ENCODE measurements at regions not wholly inside any gene's neighbourhood (a gene's known extent, or its start where the extent isn't known, plus 50 kb on each side); places are given as distances from the start of the nearest gene placed in this dataset.

DNA sequence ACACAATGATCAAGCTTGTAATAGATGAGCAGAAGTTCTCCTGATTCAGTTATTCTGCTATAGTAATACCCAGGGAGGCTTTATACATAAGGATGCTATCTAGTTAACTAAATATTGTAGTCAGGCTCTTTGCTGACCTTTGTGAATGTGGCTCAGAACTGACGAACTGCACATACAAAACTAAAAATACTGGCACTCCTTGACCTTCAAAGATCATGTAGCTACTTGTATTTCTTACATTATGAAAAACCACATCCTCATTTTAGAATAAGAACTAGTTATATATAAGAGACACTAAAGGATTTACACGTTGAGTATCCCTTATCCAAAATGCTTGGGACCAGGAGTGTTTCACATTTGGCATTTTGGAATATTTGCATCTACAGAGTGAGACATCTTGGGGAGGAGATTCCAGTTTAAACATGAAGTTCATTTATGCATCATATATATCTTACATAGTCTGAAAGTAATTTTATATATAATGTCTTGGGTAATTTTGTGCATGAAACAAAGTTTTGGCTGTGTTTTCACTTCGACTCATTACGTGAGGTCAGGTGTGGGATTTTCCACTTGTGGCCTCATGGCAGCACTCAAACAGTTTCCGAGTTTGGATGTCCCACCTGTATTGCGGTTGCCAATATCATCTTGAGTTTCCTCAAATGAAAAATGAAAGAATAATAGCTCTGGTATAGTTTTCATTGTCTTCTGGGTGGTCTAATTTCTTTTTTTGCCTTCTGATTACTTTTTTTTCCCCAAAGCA, 58.4 kb upstream of the FBXL7 start (continued):
- TF ChIP-seq, protein P1, sequence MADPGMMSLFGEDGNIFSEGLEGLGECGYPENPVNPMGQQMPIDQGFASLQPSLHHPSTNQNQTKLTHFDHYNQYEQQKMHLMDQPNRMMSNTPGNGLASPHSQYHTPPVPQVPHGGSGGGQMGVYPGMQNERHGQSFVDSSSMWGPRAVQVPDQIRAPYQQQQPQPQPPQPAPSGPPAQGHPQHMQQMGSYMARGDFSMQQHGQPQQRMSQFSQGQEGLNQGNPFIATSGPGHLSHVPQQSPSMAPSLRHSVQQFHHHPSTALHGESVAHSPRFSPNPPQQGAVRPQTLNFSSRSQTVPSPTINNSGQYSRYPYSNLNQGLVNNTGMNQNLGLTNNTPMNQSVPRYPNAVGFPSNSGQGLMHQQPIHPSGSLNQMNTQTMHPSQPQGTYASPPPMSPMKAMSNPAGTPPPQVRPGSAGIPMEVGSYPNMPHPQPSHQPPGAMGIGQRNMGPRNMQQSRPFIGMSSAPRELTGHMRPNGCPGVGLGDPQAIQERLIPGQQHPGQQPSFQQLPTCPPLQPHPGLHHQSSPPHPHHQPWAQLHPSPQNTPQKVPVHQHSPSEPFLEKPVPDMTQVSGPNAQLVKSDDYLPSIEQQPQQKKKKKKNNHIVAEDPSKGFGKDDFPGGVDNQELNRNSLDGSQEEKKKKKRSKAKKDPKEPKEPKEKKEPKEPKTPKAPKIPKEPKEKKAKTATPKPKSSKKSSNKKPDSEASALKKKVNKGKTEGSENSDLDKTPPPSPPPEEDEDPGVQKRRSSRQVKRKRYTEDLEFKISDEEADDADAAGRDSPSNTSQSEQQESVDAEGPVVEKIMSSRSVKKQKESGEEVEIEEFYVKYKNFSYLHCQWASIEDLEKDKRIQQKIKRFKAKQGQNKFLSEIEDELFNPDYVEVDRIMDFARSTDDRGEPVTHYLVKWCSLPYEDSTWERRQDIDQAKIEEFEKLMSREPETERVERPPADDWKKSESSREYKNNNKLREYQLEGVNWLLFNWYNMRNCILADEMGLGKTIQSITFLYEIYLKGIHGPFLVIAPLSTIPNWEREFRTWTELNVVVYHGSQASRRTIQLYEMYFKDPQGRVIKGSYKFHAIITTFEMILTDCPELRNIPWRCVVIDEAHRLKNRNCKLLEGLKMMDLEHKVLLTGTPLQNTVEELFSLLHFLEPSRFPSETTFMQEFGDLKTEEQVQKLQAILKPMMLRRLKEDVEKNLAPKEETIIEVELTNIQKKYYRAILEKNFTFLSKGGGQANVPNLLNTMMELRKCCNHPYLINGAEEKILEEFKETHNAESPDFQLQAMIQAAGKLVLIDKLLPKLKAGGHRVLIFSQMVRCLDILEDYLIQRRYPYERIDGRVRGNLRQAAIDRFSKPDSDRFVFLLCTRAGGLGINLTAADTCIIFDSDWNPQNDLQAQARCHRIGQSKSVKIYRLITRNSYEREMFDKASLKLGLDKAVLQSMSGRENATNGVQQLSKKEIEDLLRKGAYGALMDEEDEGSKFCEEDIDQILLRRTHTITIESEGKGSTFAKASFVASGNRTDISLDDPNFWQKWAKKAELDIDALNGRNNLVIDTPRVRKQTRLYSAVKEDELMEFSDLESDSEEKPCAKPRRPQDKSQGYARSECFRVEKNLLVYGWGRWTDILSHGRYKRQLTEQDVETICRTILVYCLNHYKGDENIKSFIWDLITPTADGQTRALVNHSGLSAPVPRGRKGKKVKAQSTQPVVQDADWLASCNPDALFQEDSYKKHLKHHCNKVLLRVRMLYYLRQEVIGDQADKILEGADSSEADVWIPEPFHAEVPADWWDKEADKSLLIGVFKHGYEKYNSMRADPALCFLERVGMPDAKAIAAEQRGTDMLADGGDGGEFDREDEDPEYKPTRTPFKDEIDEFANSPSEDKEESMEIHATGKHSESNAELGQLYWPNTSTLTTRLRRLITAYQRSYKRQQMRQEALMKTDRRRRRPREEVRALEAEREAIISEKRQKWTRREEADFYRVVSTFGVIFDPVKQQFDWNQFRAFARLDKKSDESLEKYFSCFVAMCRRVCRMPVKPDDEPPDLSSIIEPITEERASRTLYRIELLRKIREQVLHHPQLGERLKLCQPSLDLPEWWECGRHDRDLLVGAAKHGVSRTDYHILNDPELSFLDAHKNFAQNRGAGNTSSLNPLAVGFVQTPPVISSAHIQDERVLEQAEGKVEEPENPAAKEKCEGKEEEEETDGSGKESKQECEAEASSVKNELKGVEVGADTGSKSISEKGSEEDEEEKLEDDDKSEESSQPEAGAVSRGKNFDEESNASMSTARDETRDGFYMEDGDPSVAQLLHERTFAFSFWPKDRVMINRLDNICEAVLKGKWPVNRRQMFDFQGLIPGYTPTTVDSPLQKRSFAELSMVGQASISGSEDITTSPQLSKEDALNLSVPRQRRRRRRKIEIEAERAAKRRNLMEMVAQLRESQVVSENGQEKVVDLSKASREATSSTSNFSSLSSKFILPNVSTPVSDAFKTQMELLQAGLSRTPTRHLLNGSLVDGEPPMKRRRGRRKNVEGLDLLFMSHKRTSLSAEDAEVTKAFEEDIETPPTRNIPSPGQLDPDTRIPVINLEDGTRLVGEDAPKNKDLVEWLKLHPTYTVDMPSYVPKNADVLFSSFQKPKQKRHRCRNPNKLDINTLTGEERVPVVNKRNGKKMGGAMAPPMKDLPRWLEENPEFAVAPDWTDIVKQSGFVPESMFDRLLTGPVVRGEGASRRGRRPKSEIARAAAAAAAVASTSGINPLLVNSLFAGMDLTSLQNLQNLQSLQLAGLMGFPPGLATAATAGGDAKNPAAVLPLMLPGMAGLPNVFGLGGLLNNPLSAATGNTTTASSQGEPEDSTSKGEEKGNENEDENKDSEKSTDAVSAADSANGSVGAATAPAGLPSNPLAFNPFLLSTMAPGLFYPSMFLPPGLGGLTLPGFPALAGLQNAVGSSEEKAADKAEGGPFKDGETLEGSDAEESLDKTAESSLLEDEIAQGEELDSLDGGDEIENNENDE (IDR thresholded peaks at IDR 0.05; ENCODE audit: insufficient replicate concordance, low read length): no peak
- TF ChIP-seq, protein P2, sequence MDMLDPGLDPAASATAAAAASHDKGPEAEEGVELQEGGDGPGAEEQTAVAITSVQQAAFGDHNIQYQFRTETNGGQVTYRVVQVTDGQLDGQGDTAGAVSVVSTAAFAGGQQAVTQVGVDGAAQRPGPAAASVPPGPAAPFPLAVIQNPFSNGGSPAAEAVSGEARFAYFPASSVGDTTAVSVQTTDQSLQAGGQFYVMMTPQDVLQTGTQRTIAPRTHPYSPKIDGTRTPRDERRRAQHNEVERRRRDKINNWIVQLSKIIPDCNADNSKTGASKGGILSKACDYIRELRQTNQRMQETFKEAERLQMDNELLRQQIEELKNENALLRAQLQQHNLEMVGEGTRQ (IDR thresholded peaks at IDR 0.05; ENCODE audit: low read length): no peak
- no peak for TF ChIP-seq SP4 (IDR thresholded peaks at IDR 0.05; ENCODE audit: low read length)
- TF ChIP-seq SP2 (IDR thresholded peaks at IDR 0.05; ENCODE audit: low read length): no peak
- no peak for TF ChIP-seq TAF7 (optimal IDR thresholded peaks at IDR 0.05; ENCODE audit: borderline replicate concordance, low read depth, low read length)
- TF ChIP-seq KDM5A (IDR thresholded peaks at IDR 0.05; ENCODE audit: low read length): no peak
- TF ChIP-seq BACH1 (IDR thresholded peaks at IDR 0.05; ENCODE audit: low read length): no peak
- TF ChIP-seq NRF1 (IDR thresholded peaks at IDR 0.05; ENCODE audit: low read depth, low read length): no peak
- TF ChIP-seq SRF (IDR thresholded peaks at IDR 0.05; ENCODE audit: low read depth, low read length): no peak
- no peak for TF ChIP-seq CBX5 (IDR thresholded peaks at IDR 0.05; ENCODE audit: low read depth, low read length)

Data from H1 (cell line).